ENCODE measurements at regions not wholly inside any gene's neighbourhood (a gene's known extent, or its start where the extent isn't known, plus 50 kb on each side); places are given as distances from the start of the nearest gene placed in this dataset.

GRCh38 chr9:97747201-97747965 lies 50.2 kb upstream of the XPA start:
- in situ Hi-C loops (cut with HindIII; ENCODE audit: low pct_unique_long_range_greater_than_20kb, low sequenced_read_pairs) = no loop called here
- no peak for TF ChIP-seq JUND (IDR thresholded peaks at IDR 0.05; ENCODE audit: low read depth)
- no peak for DNase-seq (ENCODE audit: low read depth in 1 of 2, low spot score in 1 of 2)

DNA sequence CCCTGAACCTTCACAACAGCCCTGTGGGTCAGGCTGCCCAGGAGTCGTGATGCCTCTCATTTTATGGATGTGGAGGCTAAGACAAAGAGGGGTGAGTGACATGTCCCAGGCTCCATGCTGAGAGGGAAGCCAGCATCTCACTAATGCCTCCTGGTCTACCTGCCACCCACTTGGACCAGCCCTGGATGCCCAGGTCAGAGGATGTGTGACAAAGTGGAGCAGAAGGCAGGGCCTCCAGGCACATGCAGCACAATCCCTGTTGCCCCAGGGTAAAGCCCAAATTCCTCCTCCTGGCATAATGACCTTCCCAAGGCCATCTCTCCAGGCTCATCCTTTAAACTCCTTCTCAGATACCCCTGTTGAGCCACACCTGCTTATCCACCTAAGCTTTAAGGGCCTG lies 51.4 kb upstream of the XPA start:
- in situ Hi-C loops (cut with HindIII; ENCODE audit: low pct_unique_long_range_greater_than_20kb, low sequenced_read_pairs) = no loop called here
- TF ChIP-seq JUND (IDR thresholded peaks at IDR 0.05; ENCODE audit: low read depth) = no peak
- no peak for DNase-seq (ENCODE audit: low read depth in 1 of 2, low spot score in 1 of 2)

GRCh38 chr9:97749928-97750327 lies 52.8 kb upstream of the XPA start:
- in situ Hi-C loops (cut with HindIII; ENCODE audit: low pct_unique_long_range_greater_than_20kb, low sequenced_read_pairs) = no loop called here
- peak in 1 of 2 experiments; percentile 58 for DNase-seq (ENCODE audit: low read depth in 1 of 2, low spot score in 1 of 2)
- no peak for TF ChIP-seq JUND (IDR thresholded peaks at IDR 0.05; ENCODE audit: low read depth)

DNA sequence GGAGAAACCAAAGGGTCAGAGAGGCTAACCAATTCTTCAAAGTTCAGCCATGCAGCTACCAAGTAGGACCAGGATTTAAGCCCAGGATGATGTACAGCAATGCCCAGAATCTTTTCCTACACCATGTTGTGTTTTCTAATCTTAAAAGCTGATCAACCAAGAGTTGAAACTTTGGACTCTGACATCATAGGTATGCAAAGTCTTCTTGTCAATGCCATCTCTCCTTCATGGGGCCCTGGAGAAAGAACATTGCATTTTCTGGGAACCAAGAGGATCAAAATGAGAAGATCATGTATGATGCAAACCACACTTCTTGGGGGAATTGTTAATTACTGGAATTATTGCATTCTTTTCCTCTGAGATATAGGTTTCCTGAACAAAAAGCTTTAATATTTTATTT lies 54.4 kb upstream of the XPA start:
- in situ Hi-C loops (cut with HindIII; ENCODE audit: low pct_unique_long_range_greater_than_20kb, low sequenced_read_pairs) = no loop called here
- DNase-seq (ENCODE audit: low read depth in 1 of 2, low spot score in 1 of 2) = peak in 1 of 2 experiments; percentile 9
- no peak for TF ChIP-seq JUND (IDR thresholded peaks at IDR 0.05; ENCODE audit: low read depth)

- in situ Hi-C loops (cut with HindIII; ENCODE audit: low pct_unique_long_range_greater_than_20kb, low sequenced_read_pairs) = no loop called here
- peak in 1 of 2 experiments; percentile 46 for DNase-seq (ENCODE audit: low read depth in 1 of 2, low spot score in 1 of 2)
- TF ChIP-seq JUND (IDR thresholded peaks at IDR 0.05; ENCODE audit: low read depth) = no peak
These were observed 55.1 kb upstream of the XPA start for GRCh38 chr9:97752274-97752673.

GRCh38 chr9:97753364-97753763 lies 56.2 kb upstream of the XPA start:
- in situ Hi-C loops (cut with HindIII; ENCODE audit: low pct_unique_long_range_greater_than_20kb, low sequenced_read_pairs) = no loop called here
- no peak for TF ChIP-seq JUND (IDR thresholded peaks at IDR 0.05; ENCODE audit: low read depth)
- no peak for DNase-seq (ENCODE audit: low read depth in 1 of 2, low spot score in 1 of 2)

DNA sequence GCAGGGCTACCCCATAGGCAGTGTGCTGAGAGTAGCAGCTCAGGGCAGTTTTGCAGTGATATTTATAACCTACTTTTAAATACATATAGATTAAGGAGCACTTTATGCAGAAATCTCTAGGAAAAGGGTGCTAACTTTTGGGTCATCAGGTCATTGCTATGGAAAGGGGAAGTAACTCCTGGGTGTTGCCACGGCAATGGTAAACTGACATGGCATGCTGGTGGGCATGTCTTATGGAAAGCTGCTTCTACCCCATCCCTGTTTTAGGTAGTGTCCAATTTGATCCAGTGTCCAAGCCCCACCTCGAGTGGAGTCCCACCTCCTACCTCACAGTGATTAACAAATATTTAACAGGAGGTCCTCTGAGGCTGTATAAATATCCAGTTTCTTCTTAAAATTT lies 56.8 kb upstream of the XPA start:
- DNase-seq (ENCODE audit: low read depth in 1 of 2, low spot score in 1 of 2) = no peak
- TF ChIP-seq JUND (IDR thresholded peaks at IDR 0.05; ENCODE audit: low read depth) = no peak
- in situ Hi-C loops (cut with HindIII; ENCODE audit: low pct_unique_long_range_greater_than_20kb, low sequenced_read_pairs) = no loop called here

DNA sequence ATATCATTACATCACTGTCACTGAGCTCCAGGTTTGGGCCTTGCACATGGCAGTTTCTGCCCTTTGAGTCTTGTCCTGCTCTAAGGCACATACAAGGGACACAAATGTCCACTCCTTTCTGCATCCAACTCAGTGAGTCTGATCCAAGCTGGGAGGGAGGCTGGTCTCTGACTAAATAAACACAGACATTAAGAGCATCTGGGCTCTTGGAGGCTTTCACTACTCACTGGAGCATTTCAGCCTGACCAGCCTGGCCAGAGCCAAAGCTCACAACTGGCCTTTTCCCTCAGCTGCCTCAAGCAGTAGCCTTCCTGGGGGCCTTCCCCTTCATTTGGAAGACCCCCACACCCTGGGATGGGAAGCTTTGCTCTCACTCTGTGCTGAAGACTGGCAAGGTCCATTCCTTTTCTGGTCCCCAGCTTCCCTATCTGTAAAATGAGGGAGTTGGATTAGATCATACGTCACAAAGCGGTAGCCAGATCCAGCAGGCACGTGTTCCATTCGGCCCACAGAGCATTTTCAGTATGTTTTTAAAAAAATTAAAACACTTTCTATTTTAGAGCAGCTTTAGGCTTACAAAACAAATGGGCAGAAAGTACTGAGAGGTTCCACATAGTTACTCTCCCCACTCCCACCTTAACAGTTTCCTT lies 58.6 kb upstream of the XPA start:
- TF ChIP-seq JUND (IDR thresholded peaks at IDR 0.05; ENCODE audit: low read depth) = no peak
- DNase-seq (ENCODE audit: low read depth in 1 of 2, low spot score in 1 of 2) = no peak
- in situ Hi-C loops (cut with HindIII; ENCODE audit: low pct_unique_long_range_greater_than_20kb, low sequenced_read_pairs) = no loop called here

DNA sequence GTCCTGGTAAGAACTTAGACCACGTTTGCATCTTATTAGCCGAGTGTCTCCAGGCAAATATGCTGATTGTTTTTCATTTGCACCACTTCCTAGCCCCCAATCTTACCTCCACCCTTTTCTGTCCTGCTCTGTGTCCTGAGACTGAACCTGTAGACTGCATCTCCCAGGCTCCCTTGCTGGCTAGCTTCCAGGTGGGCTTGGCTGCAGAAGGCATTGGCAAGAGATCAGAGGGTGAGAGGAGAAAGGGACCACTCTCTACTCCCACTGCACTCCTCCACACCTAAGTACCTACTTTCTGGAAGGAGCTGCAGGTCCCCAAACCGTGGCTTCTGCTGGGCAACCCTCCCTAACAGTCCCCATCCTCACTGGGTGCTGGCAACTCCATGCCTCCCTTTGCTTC lies 59.9 kb upstream of the XPA start:
- TF ChIP-seq JUND (IDR thresholded peaks at IDR 0.05; ENCODE audit: low read depth) = no peak
- DNase-seq (ENCODE audit: low read depth in 1 of 2, low spot score in 1 of 2) = no peak
- in situ Hi-C loops (cut with HindIII; ENCODE audit: low pct_unique_long_range_greater_than_20kb, low sequenced_read_pairs) = no loop called here

DNA sequence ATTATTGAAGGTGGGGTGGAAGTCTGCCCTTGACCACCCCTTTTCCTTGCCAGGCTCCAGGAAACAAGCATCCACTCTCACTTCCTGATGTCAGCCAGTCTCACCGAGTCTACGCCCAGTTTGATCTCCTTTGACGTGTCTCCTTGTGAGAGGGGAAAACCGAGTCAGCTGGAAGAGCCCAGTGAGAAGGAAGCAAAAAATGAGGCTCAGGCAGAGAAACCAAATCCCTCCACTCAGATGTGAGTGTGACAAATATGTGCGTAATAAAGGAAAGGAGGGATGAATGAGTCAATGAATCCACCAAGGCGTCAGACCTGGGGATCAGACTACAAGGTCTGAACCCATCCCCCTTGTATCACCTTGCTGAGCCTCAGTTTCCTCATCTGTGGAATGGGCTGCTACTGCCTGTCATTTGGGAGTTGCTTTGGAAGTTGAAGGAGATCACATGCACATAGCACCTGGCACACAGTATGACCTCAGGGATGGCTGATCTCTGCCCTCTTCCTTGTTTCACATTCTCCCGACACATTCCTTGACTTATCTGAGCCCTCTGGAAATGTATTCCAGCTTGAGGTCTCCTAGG lies 61.3 kb upstream of the XPA start:
- in situ Hi-C loops (cut with HindIII; ENCODE audit: low pct_unique_long_range_greater_than_20kb, low sequenced_read_pairs) = no loop called here
- no peak for TF ChIP-seq JUND (IDR thresholded peaks at IDR 0.05; ENCODE audit: low read depth)
- DNase-seq (ENCODE audit: low read depth in 1 of 2, low spot score in 1 of 2) = no peak

DNA sequence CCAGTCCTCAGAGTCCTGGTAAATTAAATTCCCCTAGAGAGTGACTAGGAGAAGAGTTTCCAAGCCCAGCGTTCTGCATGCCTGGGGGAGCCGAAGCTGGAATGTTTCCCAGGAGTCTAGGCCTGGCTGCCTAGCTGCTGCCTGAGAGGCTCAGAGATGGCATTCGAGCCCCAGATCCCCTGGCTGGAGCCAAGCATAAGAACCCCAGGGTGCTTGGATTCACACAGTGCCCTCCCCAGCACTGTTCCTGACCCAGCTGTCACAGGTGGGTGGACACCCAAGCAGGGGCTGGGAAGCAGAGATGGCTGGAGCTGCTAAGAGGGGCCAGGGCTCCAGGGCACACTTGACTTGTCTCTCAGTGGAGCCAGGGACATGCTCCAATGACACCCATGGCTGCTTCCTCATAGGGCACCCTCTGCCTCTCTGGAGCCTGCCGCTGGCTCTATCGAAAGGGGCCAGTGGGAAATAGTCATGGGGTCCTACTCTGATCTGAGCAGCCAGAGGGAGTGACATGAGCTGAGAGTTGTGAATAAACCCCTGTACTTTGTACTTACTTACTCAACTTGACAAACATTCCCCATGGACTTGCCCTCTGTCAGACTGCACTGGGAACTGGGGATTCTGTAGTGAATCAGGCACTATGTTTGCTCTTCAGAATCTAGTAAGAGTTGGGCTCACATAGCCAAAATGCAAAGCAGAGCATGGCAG lies 62.6 kb upstream of the XPA start:
- DNase-seq (ENCODE audit: low read depth in 1 of 2, low spot score in 1 of 2) = no peak
- in situ Hi-C loops (cut with HindIII; ENCODE audit: low pct_unique_long_range_greater_than_20kb, low sequenced_read_pairs) = no loop called here
- TF ChIP-seq JUND (IDR thresholded peaks at IDR 0.05; ENCODE audit: low read depth) = no peak

GRCh38 chr9:97761056-97761598 lies 64.0 kb upstream of the XPA start:
- DNase-seq (ENCODE audit: low read depth in 1 of 2, low spot score in 1 of 2) = no peak
- in situ Hi-C loops (cut with HindIII; ENCODE audit: low pct_unique_long_range_greater_than_20kb, low sequenced_read_pairs) = no loop called here
- no peak for TF ChIP-seq JUND (IDR thresholded peaks at IDR 0.05; ENCODE audit: low read depth)

Data from T47D (cell line).